ENCODE measurements at regions not wholly inside any gene's neighbourhood (a gene's known extent, or its start where the extent isn't known, plus 50 kb on each side); places are given as distances from the start of the nearest gene placed in this dataset.
"Not testable (repeated sequence)": the region's sequence is repeated elsewhere in the genome, so short reads cannot be mapped to it uniquely, and the experiment has no call there.

- no peak for DNase-seq
Observed at GRCh38 chr2:223474893-223475292, 127.3 kb downstream of the SCG2 start.

- no peak for DNase-seq
Observed at GRCh38 chr2:223475901-223476300, 126.3 kb downstream of the SCG2 start.

GRCh38 chr2:223477318-223477717 is 124.8 kb downstream of the SCG2 start:
- DNase-seq: no peak

DNA sequence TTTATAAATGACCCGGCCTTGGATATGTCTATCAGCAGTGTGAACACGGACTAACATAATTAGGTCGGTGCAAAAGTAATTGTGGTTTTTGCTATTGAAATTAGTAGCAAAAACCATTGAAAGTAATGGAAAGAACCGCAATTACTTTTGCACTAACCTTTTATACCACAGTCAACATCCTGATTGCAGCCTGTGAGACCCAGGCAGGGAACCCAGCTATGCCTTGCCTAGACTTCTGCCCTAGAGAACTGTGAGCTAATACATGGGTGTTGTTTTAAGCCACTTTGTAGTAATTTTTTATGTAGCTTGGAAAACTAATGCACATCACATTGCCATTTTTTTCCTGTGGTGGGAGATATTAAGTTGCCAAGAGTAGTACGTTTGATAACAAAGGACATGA is 120.7 kb downstream of the SCG2 start:
- no peak for DNase-seq

- DNase-seq: no peak
Observed at GRCh38 chr2:223486751-223487150, 115.4 kb downstream of the SCG2 start.

DNA sequence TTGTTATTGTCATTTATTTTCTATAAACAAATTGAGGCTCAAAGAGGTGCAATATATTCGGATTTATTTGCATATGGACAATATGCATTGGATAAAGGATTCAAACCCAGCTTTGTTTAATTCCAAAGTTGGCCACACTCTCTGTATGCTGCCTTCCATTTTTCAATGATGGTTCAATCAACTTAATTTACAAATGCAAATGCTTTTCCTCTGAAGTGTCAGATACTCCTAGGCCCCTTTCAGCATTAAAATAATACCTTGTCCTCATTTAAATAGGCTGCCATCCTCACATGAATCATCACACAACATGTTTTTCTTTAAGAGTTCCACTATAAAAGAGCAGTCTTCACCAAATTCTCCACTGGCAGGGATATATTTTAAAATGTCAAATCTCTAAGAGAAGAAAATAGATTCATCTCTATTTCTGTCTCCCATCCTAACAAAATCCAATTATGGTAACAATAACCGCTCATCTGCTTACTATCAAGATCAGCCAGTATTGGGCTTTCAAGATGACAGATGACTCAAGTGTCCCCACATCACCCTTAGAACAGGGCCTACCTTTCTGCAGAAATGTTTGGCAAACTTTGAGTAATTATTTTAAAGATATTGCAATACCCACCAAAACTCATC is 114.8 kb downstream of the SCG2 start:
- no peak for DNase-seq

- DNase-seq: peak; percentile 78
Observed at GRCh38 chr2:223488814-223489213, 113.3 kb downstream of the SCG2 start.

DNA sequence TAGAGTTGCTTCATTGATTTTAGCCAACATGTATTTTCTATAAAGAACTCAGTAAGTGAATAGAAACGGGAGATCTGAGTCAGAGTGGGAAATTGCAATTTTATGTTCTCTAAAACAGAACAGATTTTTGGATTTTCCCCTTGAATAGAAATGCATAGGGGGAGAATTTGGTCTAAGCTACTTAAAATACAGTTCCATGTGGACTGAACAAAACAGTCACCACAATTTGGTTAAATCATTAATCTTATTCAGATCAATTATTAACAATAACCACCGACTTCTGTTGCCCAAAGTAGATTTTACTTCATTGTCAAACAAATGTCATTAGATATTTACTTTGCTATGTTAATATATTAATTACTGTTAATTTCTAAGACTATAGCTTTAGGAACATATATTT is 107.7 kb downstream of the SCG2 start:
- no peak for DNase-seq

DNA sequence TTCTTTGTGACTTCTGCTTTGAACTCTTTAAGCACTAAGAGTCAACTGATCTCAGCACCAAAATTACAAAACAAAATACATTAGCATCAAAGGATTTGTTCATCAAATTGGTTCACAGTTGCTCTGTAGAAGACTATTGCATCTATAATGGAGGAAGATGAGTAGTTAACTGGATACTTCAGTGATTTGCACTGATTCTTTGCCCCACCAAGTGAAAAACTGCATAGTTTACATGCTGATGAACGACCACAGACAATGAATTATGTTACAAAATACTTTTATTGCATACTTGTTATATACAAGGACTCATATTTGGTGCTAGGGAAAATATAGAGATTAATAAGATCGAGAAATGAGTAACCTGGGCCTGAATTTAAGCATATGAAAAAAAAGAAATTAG is 107.2 kb downstream of the SCG2 start:
- DNase-seq: no peak

DNA sequence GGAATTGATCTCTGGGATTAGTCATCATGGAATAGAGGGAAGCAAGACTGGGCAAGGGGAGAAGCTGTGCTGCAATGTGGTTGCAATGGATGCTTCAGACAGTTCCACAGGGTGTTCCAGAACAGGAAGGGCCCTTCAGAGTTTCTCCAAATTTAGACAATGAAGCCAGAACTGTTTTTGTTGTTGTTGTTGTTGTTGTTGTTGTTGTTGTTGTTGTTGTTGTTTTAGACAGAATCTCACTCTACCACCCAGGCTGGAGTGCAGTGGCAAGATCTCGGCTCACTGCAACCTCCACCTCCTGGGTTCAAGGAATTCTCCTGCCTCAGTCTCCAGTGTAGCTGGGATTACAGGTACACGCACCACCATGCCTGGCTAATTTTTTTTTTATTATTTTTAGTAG is 105.3 kb downstream of the SCG2 start:
- DNase-seq: not testable (repeated sequence)

DNA sequence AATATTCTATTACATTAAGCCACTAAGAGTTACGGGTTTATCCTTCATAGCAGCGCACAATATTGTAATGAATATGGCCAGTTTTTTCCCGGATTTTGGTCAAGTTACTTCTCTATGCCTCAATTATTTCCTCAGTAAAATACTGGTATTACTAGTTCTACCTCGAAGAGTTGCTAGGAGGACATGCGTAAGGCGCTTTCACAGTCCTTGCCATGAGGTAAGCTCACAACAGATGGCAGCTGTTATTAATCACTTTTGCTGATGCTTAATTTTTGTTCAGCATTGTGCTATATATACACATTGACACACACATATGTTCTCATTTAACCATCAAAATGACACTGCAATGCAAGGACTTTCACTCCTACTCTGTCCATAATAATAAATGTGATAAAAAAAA is 101.5 kb downstream of the SCG2 start:
- no peak for DNase-seq

DNA sequence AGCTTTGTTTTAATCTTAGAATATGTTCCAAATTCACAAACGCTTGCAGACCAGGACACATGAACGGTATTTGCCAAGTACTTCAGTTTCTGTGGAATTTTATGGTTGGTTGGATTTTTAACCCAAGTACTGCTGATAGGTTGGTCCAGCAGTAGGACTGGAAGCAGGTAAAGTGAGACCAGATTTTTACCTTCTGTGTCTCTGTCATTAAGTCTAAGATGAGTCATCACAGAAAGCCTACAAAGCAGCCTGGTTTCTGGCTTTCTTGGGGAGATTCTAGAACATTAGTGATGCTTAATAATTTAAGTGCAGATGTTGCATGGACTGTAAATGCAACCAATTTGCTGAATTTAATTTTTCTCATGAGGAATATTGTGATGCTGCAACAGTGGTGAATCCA is 100.5 kb downstream of the SCG2 start:
- no peak for DNase-seq

GRCh38 chr2:223503746-223504145 is 98.4 kb downstream of the SCG2 start:
- no peak for DNase-seq

- DNase-seq: no peak
Observed at GRCh38 chr2:223508372-223508771, 93.8 kb downstream of the SCG2 start.

- DNase-seq: no peak
Observed at GRCh38 chr2:223510713-223511112, 91.4 kb downstream of the SCG2 start.

DNA sequence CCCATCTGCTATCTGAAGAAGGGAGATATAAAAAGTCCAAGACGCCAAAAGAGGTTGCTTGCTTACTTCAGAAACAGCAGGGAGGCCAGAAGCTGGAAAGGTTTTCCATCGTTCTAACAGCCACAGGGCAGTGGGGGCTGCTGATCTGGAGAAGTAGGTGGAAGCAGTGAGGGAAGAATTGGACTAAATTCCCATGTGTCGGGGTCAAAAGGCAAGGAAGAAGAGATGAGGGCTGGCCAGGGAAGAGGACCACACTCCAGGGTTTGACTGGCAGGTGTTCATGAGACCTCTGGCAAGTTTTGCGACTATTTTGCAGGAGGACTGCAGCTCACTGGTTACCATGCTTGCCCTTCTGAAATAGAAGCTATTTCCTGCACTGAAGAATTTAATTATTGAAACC is 91.0 kb downstream of the SCG2 start:
- DNase-seq: no peak

- DNase-seq: no peak
Observed at GRCh38 chr2:223513771-223514455, 88.2 kb downstream of the SCG2 start.

DNA sequence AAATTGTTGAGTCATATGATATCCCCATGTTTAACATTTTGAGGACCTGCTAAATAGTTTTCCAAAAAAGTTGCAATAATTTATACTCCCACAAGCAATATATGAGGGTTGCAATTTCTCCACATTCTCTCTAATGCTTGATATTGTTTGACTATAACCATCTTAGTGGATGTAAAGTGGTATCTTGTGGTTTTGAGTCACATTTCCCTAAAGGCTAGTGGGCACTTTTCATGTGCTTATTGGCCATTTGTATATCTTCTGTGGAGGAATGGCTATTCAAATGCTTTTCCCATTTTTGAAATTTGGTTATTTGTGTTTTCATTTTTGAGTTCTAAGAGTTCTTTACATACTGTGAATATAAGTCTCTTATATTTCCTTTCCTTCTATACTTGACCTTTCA is 82.7 kb downstream of the SCG2 start:
- DNase-seq: no peak

- DNase-seq: no peak
Observed at GRCh38 chr2:223522796-223523195, 79.4 kb downstream of the SCG2 start.

DNA sequence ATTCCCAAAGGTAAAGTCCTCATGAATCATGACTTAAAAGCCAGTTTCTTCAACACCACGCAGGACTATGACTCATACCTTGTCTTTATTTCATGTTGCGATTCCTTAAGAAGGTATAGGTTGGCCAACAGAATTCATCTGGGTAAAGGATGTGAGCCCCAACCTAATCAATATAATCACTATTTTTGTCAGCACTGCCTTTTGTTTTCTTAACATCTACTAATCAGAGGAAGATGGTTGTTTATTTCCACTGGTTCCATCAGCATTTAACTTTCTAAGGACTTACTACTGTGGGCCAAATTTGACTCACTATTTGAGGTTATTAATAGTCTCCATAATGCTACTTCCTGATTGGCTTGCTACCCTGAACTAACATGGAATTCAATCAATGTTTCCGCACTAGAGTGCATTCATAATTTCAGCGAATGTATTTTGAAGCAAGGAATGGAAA is 78.6 kb downstream of the SCG2 start:
- DNase-seq: no peak

- DNase-seq: no peak
Observed at GRCh38 chr2:223524066-223524465, 78.1 kb downstream of the SCG2 start.

DNA sequence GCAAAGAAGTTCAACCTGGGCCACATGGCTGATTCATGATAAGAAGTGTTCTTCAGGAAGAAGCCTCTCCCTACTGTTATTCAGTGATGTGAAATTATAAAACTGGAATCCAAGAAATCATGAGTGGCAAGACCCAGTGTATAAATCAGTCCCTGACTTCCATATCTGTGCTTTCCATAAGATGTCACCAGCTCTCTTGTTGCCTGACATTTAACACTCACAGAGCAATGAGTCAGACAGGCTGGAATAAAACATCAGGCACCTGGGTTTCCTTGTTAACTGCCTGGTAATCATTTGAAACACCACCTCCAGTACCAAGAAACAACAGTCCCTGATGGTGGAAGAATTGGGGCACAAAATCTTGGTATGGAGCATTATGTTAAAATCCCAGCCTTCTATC is 76.1 kb downstream of the SCG2 start:
- DNase-seq: no peak

DNA sequence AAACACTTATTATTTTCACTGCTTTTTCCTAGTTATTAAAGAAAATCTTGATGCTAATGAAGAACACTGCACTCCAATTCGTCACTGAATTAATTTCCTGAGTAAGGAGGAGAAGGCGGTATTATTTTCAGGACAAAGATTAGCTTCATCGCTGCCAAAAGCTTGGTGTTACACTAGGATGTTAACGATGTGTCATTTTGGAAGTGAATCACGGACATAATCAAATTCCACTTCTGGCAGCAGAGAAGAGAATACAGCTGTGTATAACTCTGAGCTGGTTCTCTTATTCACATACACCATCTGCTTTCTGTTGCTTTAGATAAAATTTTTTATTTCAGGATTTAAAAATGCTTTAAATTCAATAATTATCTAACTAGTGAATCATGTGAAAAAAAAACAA is 74.1 kb downstream of the SCG2 start:
- DNase-seq: no peak

DNA sequence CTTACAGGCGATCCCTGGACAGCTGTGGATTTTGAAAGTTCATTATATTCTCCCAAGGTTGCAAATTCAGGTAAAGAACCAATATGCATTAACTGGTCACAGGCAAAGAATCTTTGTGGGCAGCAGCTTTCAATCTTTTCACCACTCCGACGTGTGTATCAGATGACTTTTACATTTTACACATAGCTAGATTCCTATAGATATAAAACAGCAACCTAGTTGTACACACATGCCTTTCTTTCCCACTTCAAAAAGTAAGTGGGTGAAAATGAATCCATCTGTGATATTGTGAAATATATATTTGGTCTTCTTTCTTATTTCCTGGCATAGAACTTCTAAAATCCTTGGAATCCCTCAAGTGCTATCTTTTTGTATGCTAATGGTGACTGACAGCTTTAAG is 72.5 kb downstream of the SCG2 start:
- DNase-seq: no peak

- no peak for DNase-seq
Observed at GRCh38 chr2:223530811-223531210, 71.3 kb downstream of the SCG2 start.
